Keratinocyte (primary cell): ENCODE measurements at regions not wholly inside any gene's neighbourhood (a gene's known extent, or its start where the extent isn't known, plus 50 kb on each side); places are given as distances from the start of the nearest gene placed in this dataset.
"Not testable (repeated sequence)": the region's sequence is repeated elsewhere in the genome, so short reads cannot be mapped to it uniquely, and the experiment has no call there.

Experiments
- DNase-seq: peaks from one replicate; pipeline ENCODE4 v3.0.0-alpha.2; 2011; ENCODE audit warnings: low read depth, missing footprints, low spot score
- FAIRE-seq: peaks from 2 replicates; lab custom pipeline; 2011; peaks lifted over from hg19 to GRCh38; lab: Jason Lieb, UNC
- H2AFZ ChIP-seq: 2 replicates; pipeline ENCODE4 v1.6.0; 2012; ENCODE audit warnings: low read length, control low read depth, inconsistent platforms; ENCODE audit not compliant: control insufficient read depth
- H3K27ac ChIP-seq: 2 replicates; pipeline ENCODE4 v1.5.1; 2011; ENCODE audit warnings: low read length; ENCODE audit not compliant: control insufficient read depth, insufficient read depth
- H3K27me3 ChIP-seq: 3 replicates; pipeline ENCODE4 v1.6.0; 2011; ENCODE audit warnings: low read length; ENCODE audit not compliant: control insufficient read depth, insufficient read depth; ENCODE audit errors: extremely low read depth
- H3K36me3 ChIP-seq, 2 experiments: 2 replicates in 1 of 2; 3 replicates in 1 of 2; pipeline ENCODE4 v1.5.1; 2011; ENCODE audit warnings: low read length in 2 of 2, mild to moderate bottlenecking in 1 of 2; ENCODE audit not compliant: control insufficient read depth in 2 of 2, insufficient read depth in 2 of 2; ENCODE audit errors: extremely low read depth in 1 of 2
- H3K4me1 ChIP-seq: 3 replicates; pipeline ENCODE4 v1.5.1; 2011; ENCODE audit warnings: low read length; ENCODE audit not compliant: control insufficient read depth, insufficient read depth; ENCODE audit errors: extremely low read depth
- H3K4me2 ChIP-seq: 3 replicates; pipeline ENCODE4 v1.6.0; 2011; ENCODE audit warnings: low read depth, low read length; ENCODE audit not compliant: control insufficient read depth, insufficient read depth; ENCODE audit errors: extremely low read depth
- H3K4me3 ChIP-seq, 3 experiments: fragments of 200-600 bp in 1 of 3; sonication (generic) in 1 of 3; 2 replicates in 2 of 3; 3 replicates in 1 of 3; pipeline ENCODE4 v1.5.1; 2011 to 2016; ENCODE audit warnings: low read length in 3 of 3, mild to moderate bottlenecking in 3 of 3, control low read depth in 2 of 3, inconsistent platforms in 1 of 3, low read depth in 1 of 3, mixed read lengths in 1 of 3, mixed run types in 1 of 3, moderate library complexity in 1 of 3; ENCODE audit not compliant: control insufficient read depth in 2 of 3, insufficient read depth in 2 of 3; ENCODE audit errors: extremely low read depth in 1 of 3
- H3K79me2 ChIP-seq: 2 replicates; pipeline ENCODE4 v1.6.0; 2012; ENCODE audit warnings: low read length; ENCODE audit not compliant: control insufficient read depth, insufficient read depth
- H3K9ac ChIP-seq: 3 replicates; pipeline ENCODE4 v1.6.0; 2011; ENCODE audit warnings: low read length; ENCODE audit not compliant: control insufficient read depth, insufficient read depth; ENCODE audit errors: extremely low read depth
- H3K9me1 ChIP-seq: 3 replicates; pipeline ENCODE4 v1.6.0; 2011; ENCODE audit warnings: low read length; ENCODE audit not compliant: control insufficient read depth, insufficient read depth; ENCODE audit errors: extremely low read depth
- H3K9me3 ChIP-seq: 2 replicates; pipeline ENCODE4 v1.5.1; 2012; ENCODE audit warnings: low read depth, low read length; ENCODE audit not compliant: control insufficient read depth
- H4K20me1 ChIP-seq: 3 replicates; pipeline ENCODE4 v1.6.0; 2011; ENCODE audit warnings: low read length; ENCODE audit not compliant: control insufficient read depth, insufficient read depth; ENCODE audit errors: extremely low read depth
- dilution Hi-C: fragments of 300-500 bp; cut with MboI; formaldehyde crosslinking; loops from one replicate; pipeline ENCODE4 v1.7.0; 2020; ENCODE audit warnings: low sequenced_read_pairs; ENCODE audit not compliant: extremely low pct_ligation_motif_present
- small RNA-seq, 3 experiments: library from RNA; depleted of rRNA; stranded (forward); fragments of <200 nt; gene quantifications; one replicate each; pipeline ENCODE3, GENCODE V24; 2012; ENCODE audit warnings: low read depth in 3 of 3, low replicate concordance in 1 of 3; ENCODE audit not compliant: insufficient read length in 3 of 3

DNA sequence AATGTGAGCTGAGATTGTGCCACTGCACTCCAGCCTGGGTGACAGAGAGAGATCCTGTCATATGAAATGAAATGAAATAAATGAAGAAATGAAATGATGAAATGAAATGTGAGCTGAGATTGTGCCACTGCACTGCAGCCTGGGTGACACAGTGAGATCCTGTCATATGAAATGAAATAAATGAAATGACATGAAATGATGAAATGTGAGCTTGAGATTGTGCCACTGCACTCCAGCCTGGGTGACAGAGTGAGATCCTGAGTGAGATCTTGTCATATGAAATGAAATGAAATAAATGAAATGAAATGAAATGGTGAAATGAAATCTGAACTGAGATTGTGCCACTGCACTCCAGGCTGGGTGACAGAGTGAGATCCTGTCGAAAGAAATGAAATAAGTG lies 58.2 kb upstream of the FAN1 start:
- H2AFZ ChIP-seq, dilution Hi-C loops, H3K4me3 ChIP-seq, H3K4me2 ChIP-seq, H3K9me1 ChIP-seq, H4K20me1 ChIP-seq, FAIRE-seq, DNase-seq, H3K27me3 ChIP-seq, H3K79me2 ChIP-seq, H3K36me3 ChIP-seq, H3K9ac ChIP-seq, H3K27ac ChIP-seq, H3K9me3 ChIP-seq, H3K4me1 ChIP-seq: not testable (repeated sequence)

Small RNAs in the stretch of these regions (small RNA-seq; reads per million reads assigned to genes)
- gene RN7SL82P = 0 reads per million in 3 experiments
